ENCODE measurements at regions not wholly inside any gene's neighbourhood (a gene's known extent, or its start where the extent isn't known, plus 50 kb on each side); places are given as distances from the start of the nearest gene placed in this dataset.

GRCh38 chr14:41403360-41403759 is 203.3 kb upstream of the LRFN5 start:
- DNase-seq = no peak

DNA sequence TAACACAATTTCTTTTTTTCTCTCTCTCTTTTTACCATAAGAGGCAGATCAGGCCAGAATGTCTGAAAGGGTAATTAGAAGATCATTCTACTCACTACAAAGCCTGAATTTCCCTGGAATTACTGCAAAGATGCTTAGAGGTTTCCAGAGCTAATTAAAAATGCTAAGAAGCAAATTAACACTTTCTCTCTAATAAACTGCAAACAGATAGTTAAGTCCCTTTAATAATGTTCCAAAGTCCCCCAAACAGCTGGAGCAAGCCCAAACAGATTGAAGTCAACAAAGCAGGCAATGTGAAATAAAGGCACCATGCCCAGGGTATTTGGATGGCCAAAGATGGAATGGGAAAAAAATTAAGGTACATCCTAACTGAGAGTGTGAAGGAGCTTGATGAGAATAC is 208.8 kb upstream of the LRFN5 start:
- no peak for DNase-seq

DNA sequence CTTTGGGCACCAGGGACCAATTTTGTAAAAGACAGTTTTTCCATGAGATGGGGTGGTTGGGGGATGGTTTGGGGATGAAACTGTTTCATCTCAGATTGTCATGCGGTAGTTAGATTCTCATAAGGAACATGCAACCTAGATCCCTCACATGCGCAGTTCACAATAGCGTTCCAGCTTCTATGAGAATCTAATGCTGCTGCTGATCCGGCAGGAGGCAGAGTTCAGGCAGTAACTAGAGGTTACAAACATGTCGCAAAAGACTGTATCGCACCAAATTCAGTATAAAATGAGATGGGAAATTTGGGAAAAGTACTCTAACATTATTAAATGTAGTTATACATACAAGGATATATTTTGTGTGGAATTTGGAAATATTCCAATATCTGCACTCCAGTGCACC is 213.2 kb upstream of the LRFN5 start:
- no peak for DNase-seq

DNA sequence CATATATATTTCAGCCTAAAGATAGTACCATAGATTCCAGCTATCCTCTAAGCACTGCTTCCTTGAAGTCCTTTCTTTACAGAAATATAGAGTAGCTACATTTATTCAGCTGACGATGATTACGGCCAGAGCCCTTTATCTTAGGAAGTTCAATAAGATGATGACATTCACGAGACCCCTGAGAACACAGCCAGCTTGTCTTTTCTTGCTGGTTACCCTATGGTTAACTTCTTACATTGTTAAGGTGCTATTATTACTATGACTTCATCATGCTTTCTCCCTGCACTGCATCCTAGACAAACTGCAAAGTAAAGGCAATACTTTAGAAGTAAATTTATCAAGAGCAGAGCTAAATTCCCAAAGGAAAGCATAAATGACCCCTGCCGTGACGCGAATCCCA is 214.4 kb upstream of the LRFN5 start:
- DNase-seq = no peak

DNA sequence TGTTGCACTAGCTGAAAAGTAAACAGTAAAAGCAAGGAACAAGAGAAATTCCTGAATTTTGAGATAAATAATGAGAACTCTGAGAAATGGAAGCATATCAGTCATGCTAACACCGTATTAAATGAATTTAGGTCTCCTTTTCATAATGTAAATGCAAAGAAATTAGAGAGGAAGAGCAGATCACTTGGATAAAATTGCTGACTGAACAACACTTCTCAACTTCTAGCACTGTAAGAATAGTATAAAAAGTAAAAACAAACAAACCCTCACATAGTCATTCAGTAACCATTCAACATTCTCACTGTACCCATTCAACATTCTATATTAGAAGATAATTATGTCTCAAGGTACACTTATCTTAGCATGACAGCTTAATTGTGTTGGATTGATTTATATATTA is 217.3 kb upstream of the LRFN5 start:
- DNase-seq = no peak

- DNase-seq = no peak
Observed at GRCh38 chr14:41385797-41386196, 220.9 kb upstream of the LRFN5 start.

DNA sequence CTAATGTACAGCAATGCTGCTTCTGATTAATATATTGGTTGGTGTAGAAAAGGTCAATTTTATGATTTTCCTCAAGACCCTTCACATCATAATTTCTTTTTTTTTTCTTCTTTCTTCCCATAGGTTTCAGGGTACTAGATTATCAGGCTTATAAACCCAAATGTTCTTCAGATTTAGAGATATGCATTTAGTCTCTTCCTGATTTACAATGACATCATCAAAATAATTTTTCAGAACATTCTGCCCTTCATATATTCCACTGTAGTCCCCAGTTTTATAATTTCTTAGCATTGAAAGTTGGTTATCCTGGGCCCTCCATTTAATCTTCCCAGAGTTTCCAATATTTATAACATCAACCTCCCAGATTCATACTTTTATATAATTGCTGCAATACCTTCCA is 226.7 kb upstream of the LRFN5 start:
- DNase-seq = no peak

- DNase-seq = no peak
Observed at GRCh38 chr14:41378526-41378925, 228.2 kb upstream of the LRFN5 start.

GRCh38 chr14:41377932-41378331 is 228.7 kb upstream of the LRFN5 start:
- DNase-seq = no peak

- no peak for DNase-seq
Observed at GRCh38 chr14:41374092-41374491, 232.6 kb upstream of the LRFN5 start.

GRCh38 chr14:41362139-41362538 is 244.5 kb upstream of the LRFN5 start:
- DNase-seq = no peak

DNA sequence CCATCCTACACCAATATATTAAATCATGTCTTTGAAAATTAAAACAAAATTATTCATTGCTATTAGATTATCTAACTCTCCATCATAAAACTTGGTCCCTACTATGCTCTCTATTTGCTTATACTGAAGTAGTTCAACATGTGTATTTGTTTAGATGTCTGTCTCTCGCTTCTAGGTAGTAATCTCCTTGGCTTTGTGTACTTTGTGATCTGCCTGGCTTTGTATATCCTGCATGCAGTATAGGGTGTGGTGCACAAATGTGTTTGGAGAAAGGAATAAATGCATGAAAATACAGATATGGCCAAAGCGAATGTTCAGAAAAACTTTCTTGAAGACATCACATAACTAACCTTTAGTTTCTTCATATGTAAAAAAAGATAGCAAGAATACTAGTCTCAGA is 246.6 kb upstream of the LRFN5 start:
- DNase-seq = no peak

- no peak for DNase-seq
Observed at GRCh38 chr14:41355866-41356265, 250.8 kb upstream of the LRFN5 start.

DNA sequence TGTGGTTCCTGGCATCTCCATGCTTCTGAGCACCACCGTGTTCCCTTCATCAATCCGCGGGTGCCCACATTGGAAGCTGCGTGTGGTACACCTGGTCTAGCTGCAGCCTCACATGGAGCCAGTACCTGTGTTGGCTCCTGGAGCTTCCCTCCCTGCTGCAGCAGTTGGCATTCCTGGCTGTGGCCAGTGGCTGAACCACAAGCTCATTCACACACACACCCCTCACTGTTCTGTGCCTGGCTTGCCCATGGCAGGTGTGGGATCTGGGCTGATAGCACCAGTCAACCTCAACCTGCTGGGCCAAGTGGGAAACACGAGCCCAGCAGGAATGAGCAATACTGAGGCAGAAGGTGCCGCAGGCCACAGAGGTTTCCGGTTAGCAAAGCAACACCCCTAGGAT is 256.2 kb upstream of the LRFN5 start:
- DNase-seq = no peak

- no peak for DNase-seq
Observed at GRCh38 chr14:41349289-41349910, 257.3 kb upstream of the LRFN5 start.

DNA sequence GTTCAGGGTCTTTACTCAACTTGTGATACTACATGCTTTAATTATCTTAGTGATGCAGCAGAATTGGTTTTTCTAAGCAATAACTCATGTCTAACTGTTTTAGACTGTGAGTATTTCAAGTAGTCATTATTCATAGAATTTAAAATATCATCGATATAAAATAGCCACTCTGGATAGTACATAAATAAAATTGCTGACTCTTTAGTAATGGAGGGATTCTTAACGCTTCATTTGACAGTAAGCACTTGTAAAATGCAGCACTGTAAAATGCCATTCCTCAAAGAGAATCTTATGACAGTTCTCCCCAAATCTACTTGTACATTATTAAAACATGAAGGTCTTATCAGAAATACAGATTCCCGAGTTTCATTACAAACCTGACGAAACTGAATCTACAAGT is 262.8 kb upstream of the LRFN5 start:
- no peak for DNase-seq

- no peak for DNase-seq
Observed at GRCh38 chr14:41313196-41313595, 293.5 kb upstream of the LRFN5 start.

DNA sequence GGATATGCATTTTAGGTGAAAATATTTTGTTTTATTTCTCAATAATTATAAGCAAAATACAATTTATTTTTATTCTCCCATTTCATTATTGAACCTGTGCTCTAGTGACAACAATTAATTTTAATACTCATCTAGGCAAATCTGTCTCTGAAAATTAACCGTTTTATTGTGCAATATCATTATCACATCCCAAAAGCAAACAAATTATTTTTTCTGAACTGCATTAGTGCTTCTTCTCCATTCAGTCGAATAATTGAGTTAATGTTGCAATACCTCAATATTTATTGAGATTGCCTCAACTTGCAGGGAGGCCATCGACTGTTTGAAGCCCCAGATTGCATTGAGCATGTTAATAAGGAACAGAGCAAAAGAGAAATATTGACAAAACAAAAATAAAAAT is 303.2 kb upstream of the LRFN5 start:
- DNase-seq = no peak

GRCh38 chr14:41302776-41303175 is 303.9 kb upstream of the LRFN5 start:
- DNase-seq = no peak

- DNase-seq = no peak
Observed at GRCh38 chr14:41299924-41300323, 306.8 kb upstream of the LRFN5 start.

DNA sequence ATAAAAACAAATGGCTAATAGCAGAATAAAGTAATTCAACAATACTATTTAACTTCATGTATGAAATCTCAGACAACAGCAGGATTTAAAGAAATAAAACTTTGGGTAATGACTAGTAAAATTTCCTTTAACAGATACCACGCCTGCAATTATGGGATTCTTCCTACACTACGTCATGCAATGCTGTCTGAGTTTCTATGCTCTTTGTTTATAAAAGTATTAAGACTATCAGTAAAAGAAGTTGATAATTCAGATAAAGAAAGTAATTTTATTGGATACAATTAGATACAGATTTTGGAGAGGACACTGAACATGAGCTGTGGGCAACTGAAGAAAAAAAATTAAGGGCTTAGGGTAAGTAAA is 308.4 kb upstream of the LRFN5 start:
- DNase-seq = no peak

DNA sequence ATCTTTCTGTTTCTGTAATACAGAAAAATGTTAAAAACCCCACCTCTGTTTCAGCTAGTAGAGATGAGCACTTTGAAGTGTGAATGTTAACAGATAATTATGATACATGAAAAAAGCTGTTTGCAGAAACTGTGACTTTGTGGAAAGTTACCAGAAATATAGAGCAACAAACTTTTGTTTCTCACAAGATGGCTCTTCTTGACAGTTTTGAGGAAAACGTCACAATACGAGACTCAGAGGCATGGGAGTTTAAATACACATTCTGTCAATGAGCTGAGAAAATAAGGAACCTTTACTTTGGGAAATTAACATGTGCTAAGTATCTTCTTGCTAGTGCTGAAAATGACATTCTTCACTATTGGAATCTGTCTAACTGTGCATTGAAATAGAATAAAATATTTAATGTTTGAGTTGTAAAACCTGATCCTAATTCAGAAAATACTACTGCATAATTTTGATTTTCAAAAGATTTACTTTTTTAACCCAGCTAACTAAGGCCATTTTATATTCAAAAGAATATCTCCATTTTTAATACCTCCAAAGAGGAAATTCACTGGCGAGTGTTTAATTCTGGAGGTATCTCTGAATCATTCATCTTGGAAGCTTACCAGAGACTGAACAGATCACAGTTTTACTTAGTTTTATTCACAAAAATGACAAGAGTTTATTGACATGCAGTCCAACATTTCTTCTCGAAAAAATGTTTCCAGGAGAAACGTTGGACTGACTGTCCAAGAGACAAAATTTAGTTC is 308.9 kb upstream of the LRFN5 start:
- DNase-seq = no peak

GRCh38 chr14:41295734-41296133 is 310.9 kb upstream of the LRFN5 start:
- no peak for DNase-seq

- DNase-seq = no peak
Observed at GRCh38 chr14:41289025-41289424, 317.7 kb upstream of the LRFN5 start.

GRCh38 chr14:41285186-41285748 is 321.4 kb upstream of the LRFN5 start:
- no peak for DNase-seq

All from HCEC 1CT (cell line).